DMS114 treated with DMSO at 0.1 percent for 48 hours (cell line): ENCODE measurements at regions not wholly inside any gene's neighbourhood (a gene's known extent, or its start where the extent isn't known, plus 50 kb on each side); places are given as distances from the start of the nearest gene placed in this dataset.
"Not testable (repeated sequence)": the region's sequence is repeated elsewhere in the genome, so short reads cannot be mapped to it uniquely, and the experiment has no call there.

Source experiments
- DNase-seq: peaks from one replicate; lab custom pipeline; 2025; ENCODE audit not compliant: unreplicated experiment; lab: John Stamatoyannopoulos, UW

- DNase-seq: not testable (repeated sequence)
Observed at GRCh38 chr4:60423573-60424184, 776.4 kb upstream of the ADGRL3 start.

GRCh38 chr4:60432911-60433310, 767.2 kb upstream of the ADGRL3 start:
- no peak for DNase-seq

- DNase-seq: no peak
Observed at GRCh38 chr4:60443068-60443467, 757.1 kb upstream of the ADGRL3 start.

GRCh38 chr4:60443796-60444195, 756.3 kb upstream of the ADGRL3 start:
- no peak for DNase-seq

GRCh38 chr4:60450054-60450453, 750.1 kb upstream of the ADGRL3 start:
- no peak for DNase-seq

GRCh38 chr4:60452266-60452665, 747.9 kb upstream of the ADGRL3 start:
- DNase-seq: no peak

GRCh38 chr4:60455380-60455779, 744.7 kb upstream of the ADGRL3 start:
- DNase-seq: no peak

- no peak for DNase-seq
Observed at GRCh38 chr4:60461551-60461950, 738.6 kb upstream of the ADGRL3 start.

- no peak for DNase-seq
Observed at GRCh38 chr4:60463857-60464502, 736.1 kb upstream of the ADGRL3 start.

GRCh38 chr4:60482921-60483351, 717.2 kb upstream of the ADGRL3 start:
- no peak for DNase-seq

- no peak for DNase-seq
Observed at GRCh38 chr4:60485276-60485675, 714.9 kb upstream of the ADGRL3 start.

GRCh38 chr4:60487118-60487761, 712.9 kb upstream of the ADGRL3 start:
- DNase-seq: not testable (repeated sequence)

- no peak for DNase-seq
Observed at GRCh38 chr4:60500810-60501209, 699.3 kb upstream of the ADGRL3 start.

- DNase-seq: no peak
Observed at GRCh38 chr4:60502733-60503132, 697.4 kb upstream of the ADGRL3 start.

GRCh38 chr4:60506061-60506460, 694.1 kb upstream of the ADGRL3 start:
- no peak for DNase-seq

- DNase-seq: no peak
Observed at GRCh38 chr4:60522265-60522664, 677.9 kb upstream of the ADGRL3 start.

GRCh38 chr4:60531776-60532379, 668.2 kb upstream of the ADGRL3 start:
- DNase-seq: no peak

- DNase-seq: no peak
Observed at GRCh38 chr4:60544981-60545380, 655.1 kb upstream of the ADGRL3 start.

GRCh38 chr4:60562334-60562733, 637.8 kb upstream of the ADGRL3 start:
- DNase-seq: no peak

GRCh38 chr4:60565558-60565957, 634.6 kb upstream of the ADGRL3 start:
- DNase-seq: no peak

- DNase-seq: no peak
Observed at GRCh38 chr4:60575336-60575735, 624.8 kb upstream of the ADGRL3 start.

GRCh38 chr4:60579335-60579734, 620.8 kb upstream of the ADGRL3 start:
- no peak for DNase-seq
